ENCODE measurements at regions not wholly inside any gene's neighbourhood (a gene's known extent, or its start where the extent isn't known, plus 50 kb on each side); places are given as distances from the start of the nearest gene placed in this dataset.

DNA sequence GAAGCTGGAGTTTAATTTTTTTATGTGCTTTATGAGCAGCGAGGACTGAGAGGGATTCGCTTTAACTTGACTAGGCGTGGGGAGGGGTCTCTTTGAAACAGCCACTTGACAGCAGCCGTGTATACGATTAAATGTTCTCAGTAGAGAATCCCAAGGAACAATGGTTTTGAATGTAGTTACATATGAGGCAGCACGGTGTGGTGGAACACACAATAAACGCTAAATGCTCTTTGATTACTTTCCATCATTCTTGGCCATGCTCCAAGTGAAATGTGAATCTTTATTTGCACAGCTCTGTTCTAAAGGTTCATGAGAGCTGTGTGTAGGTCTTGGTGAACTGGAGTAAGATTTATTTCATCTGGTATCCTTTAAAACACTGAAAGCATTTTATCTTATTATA is 251.4 kb upstream of the TGFBR2 start:
- TF ChIP-seq, protein P1, sequence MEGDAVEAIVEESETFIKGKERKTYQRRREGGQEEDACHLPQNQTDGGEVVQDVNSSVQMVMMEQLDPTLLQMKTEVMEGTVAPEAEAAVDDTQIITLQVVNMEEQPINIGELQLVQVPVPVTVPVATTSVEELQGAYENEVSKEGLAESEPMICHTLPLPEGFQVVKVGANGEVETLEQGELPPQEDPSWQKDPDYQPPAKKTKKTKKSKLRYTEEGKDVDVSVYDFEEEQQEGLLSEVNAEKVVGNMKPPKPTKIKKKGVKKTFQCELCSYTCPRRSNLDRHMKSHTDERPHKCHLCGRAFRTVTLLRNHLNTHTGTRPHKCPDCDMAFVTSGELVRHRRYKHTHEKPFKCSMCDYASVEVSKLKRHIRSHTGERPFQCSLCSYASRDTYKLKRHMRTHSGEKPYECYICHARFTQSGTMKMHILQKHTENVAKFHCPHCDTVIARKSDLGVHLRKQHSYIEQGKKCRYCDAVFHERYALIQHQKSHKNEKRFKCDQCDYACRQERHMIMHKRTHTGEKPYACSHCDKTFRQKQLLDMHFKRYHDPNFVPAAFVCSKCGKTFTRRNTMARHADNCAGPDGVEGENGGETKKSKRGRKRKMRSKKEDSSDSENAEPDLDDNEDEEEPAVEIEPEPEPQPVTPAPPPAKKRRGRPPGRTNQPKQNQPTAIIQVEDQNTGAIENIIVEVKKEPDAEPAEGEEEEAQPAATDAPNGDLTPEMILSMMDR (optimal IDR thresholded peaks at IDR 0.05 in 1 of 3, IDR thresholded peaks at IDR 0.05 in 1 of 3, conservative IDR thresholded peaks at IDR 0.05 in 1 of 3; ENCODE audit: extremely low read depth in 1 of 3, insufficient read depth in 2 of 3, low read length in 3 of 3), result no peak
- no peak for TF ChIP-seq EZH2 (IDR thresholded peaks at IDR 0.05; ENCODE audit: low read length)
